Cardiac septum (tissue), 1 donor: ENCODE measurements at regions not wholly inside any gene's neighbourhood (a gene's known extent, or its start where the extent isn't known, plus 50 kb on each side); places are given as distances from the start of the nearest gene placed in this dataset.

Experiments
- DNase-seq: peaks from one replicate; pipeline ENCODE4 v3.0.0-alpha.2; 2020; ENCODE audit warnings: low spot score
- intact Hi-C: fragments of 100-400 bp; cut with DNase I; formaldehyde crosslinking; loops from one replicate; pipeline ENCODE4 v1.14.0; 2022
- donor health status: DM: no; HTN: no; CAD: no.

- no peak for DNase-seq
- intact Hi-C loops: no loop called here
Observed at GRCh38 chr3:182568261-182568660, 225.0 kb upstream of the ATP11B start.

DNA sequence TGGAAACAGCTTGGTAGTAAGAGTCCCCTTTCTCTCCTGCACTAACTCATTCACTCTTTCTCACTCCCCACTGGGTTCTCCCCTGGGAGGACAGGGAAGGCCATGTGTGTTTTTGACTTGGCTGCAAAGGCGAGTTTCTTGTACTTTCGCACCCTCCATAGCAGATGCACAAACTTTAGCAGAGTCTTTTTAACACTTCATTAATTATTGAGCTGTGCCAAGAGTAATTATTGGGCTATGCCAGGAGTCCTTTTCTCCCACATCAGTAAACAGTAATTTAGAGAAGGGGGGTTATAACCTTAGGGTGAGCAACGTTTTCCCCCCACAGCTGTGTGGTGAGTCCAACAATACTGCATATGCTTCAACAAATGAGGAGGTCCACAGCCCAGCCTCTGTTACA lies 224.4 kb upstream of the ATP11B start:
- DNase-seq: no peak
- intact Hi-C loops: no loop called here

- DNase-seq: no peak
- intact Hi-C loops: no loop called here
Observed at GRCh38 chr3:182570946-182571594, 222.2 kb upstream of the ATP11B start.

- intact Hi-C loops: no loop called here
- DNase-seq: no peak
Observed at GRCh38 chr3:182575941-182576340, 217.4 kb upstream of the ATP11B start.

DNA sequence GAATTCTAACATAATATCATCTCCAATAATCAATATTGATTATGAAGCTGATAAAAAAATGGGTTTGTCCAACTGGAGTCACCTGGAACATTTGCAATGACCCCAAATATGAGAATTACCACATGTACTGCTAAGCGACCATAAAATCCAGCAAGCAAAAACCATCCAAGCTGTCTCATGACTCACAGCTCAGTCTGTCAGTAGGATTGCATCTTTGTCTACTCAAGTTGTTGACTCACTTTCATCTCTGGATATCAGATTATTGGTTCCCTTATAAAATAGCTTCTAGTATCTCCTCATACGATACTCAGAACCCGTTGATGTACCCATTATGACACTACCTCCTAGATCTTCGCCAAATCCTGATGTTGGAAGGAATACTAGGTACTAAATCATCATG lies 209.8 kb upstream of the ATP11B start:
- no peak for DNase-seq
- intact Hi-C loops: no loop called here

GRCh38 chr3:182585532-182586150 lies 207.7 kb upstream of the ATP11B start:
- DNase-seq: no peak
- intact Hi-C loops: no loop called here

DNA sequence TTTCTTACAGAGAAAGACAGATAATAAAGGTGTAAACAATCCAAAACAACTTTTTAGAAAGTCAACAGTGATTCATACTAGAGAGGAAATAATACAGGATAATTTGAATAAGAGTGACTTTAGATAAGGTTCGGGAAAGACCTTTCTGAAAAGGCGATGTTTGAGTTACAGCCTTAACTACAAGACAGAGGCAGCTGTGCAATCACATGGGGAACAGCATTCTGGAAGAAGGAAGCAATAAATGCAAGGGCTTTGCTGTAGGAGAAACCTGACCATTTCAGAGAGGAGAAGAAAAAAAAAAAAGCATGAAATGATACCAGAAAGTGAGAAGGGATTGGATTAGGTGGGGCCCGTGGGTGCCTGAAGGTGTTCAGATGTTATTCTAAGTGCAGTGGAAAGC lies 200.6 kb upstream of the ATP11B start:
- intact Hi-C loops: no loop called here
- DNase-seq: no peak

DNA sequence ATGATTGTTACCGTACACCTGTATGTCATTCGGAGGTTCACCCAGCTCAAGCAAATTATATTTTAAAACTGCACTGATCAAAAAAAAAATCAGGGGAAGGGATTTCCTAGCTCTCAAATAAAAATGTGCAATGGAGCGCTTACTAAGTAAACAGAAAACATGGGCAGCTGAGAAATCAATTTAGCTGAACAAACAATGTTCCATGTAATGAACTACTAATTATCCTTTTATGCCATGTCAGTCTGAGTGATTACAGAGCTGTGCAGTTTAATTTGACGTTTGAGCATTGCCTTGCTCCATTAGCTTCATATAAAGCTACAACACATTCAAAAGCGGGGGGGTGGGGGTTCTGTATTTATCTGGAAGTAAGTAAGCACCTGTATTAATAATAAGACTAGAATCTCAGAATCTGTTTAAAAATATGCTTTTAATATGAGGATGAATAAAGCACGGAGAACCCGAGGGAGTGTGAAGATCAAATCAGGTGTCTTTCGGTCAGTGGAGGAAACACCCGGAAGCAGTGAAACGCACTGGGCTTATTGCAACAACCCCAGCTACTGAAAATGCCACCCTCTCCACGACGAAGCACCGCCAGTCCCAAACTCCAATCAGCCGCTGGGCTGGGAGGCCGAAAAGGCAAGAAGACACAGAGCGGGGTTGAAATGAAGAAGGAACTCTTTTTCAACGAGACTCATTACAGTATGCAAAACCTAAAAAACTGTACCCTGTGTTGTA lies 196.5 kb upstream of the ATP11B start:
- intact Hi-C loops: no loop called here
- no peak for DNase-seq

DNA sequence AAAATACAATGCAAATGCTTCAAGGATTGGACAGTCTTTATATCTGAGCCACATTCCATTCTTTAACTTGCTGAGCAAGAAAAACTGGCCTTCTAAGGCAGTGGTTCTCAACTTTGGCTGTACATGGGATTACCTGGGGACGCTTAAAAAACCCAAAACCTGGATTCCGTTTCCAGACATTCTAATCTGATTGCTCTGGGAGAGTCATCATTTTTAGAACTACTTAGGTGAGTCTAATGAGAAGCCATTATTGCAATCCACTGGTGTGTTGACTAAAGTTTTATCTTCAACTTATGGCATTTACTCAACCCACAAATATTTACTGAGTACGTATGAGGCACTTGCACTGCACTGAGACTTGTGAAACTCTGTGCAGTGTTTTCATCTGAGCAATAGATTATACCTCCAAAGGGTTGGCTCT lies 195.7 kb upstream of the ATP11B start:
- no peak for DNase-seq
- intact Hi-C loops: no loop called here

DNA sequence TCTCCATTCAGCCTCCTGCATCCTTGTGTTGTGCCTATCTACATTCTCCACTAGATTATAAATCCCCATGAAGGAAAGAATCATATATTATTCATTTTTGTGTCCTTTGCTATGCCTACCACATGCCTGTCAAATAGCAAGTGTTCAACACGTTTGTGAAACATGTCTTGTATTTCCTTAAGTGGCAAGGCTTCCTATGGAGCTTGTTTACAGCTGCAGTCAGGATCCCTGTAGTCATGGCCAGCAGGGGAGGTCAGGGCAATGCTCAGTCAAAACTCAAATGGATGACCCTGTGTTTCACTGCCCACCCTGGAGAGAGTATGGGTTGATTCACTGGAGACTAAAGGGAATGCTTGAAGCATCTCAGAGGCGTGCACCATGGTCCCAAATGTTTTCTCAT lies 191.7 kb upstream of the ATP11B start:
- intact Hi-C loops: no loop called here
- no peak for DNase-seq

- intact Hi-C loops: no loop called here
- no peak for DNase-seq
Observed at GRCh38 chr3:182603501-182603900, 189.8 kb upstream of the ATP11B start.

- intact Hi-C loops: no loop called here
- DNase-seq: no peak
Observed at GRCh38 chr3:182605882-182606611, 187.3 kb upstream of the ATP11B start.

GRCh38 chr3:182606905-182607504 lies 186.3 kb upstream of the ATP11B start:
- DNase-seq: no peak
- intact Hi-C loops: no loop called here

- intact Hi-C loops: no loop called here
- no peak for DNase-seq
Observed at GRCh38 chr3:182608832-182609231, 184.5 kb upstream of the ATP11B start.

DNA sequence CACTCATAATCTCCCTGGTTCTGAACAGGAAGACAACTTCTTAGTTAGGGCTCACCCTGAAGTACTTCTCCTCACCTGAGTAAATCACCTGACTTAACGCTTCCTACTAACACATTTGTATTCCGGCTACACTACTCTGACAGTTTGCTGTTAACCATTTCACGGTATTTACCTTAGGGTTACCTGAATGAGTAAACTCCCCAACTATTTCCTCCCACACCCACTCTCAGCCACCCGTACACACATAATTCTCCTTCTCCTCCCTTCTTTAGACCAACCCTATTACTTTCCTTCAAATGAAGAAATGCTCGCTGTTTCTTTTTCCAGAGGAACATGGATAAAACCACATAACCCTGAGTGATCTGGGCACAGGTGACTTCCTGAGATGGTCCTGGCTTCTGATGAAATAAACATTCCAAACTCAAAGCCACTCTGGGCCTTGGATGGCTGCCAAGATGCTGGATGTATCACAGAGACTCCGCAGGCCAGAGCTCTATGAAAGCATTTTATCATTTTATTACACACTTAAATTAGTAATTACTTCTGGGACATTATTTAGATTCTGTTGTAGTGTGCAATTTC lies 183.6 kb upstream of the ATP11B start:
- no peak for DNase-seq

GRCh38 chr3:182612332-182612731 lies 181.0 kb upstream of the ATP11B start:
- no peak for DNase-seq

More for the DNA sequence above, 183.6 kb upstream of the ATP11B start:
- intact Hi-C loops: loop anchor here (10.0 kb wide), 1 partner anchor 895 kb away; the partner anchor contains the start of gene SOX2

DNA sequence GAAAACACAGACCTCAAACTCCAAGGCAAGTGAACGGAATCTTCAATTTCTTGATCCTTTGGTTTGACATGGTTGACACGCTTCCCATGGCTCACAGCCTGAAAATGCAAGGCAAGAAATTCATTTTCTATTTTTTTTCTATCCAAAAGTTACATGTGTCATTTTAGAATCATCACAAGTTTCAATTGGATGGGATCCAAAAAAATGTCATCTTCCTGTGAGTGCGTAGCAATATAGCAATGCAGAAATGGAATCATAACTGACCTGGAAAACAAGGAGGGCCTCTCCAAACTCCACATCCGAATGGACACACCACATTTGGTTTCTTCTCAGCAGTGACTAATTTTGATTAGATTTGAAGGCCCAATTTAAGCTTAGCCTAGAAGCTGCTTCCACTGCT lies 175.8 kb upstream of the ATP11B start:
- intact Hi-C loops: loop anchor here (10.0 kb wide), 1 partner anchor 903 kb away; the partner anchor contains the start of gene SOX2
- DNase-seq: no peak

More at GRCh38 chr3:182612332-182612731, 181.0 kb upstream of the ATP11B start:
- intact Hi-C loops: loop anchor here (10.0 kb wide), 1 partner anchor 898 kb away; the partner anchor contains the start of gene SOX2

GRCh38 chr3:182618085-182618732 lies 175.1 kb upstream of the ATP11B start:
- no peak for DNase-seq
- intact Hi-C loops: loop anchor here (10.0 kb wide), 1 partner anchor 903 kb away; the partner anchor contains the start of gene SOX2
